ENCODE measurements at regions not wholly inside any gene's neighbourhood (a gene's known extent, or its start where the extent isn't known, plus 50 kb on each side); places are given as distances from the start of the nearest gene placed in this dataset.

DNA sequence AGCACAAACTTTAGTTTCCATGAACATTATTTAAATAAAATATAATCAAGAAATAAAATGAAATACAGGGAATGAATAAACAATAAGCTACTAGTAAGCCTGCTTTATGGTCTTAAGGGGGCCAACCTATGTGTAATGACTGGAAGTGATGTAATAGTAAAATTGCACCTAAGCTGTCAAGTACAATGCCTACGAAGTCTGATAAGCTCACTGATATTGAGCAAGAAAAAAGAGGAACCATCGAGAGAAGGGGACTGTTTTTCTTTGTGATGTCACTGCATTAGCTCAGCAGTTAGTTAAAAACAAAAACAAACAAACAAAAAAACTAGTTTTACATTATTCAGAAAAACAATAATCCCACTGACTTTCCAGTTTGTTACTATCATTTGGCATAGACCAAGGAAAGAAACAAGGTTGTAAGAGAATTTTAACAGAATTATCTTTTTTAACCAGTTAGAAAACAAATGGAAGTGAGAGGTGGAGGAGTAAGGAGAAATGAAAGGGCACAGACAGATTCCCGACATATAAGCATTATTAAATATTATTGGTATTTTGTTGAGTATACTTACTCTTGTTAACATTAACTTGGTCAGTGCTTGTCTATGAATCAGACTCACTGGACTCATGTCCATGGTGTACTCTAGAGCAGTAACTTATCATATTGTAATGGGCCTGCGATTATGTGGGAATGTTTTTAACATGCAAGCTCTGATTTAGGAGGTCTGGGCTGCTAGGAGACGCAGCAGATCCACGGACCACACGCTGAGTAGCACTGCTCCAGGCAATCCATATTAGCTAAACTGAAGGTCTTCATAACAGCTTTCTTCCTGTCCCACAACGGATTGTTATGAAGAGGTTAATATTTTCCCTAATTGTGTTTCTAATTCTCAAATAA, 99.6 kb upstream of the HMGCLL1 start:
- no peak for TF ChIP-seq CTCF (conservative IDR thresholded peaks at IDR 0.05)
- no peak overlapping the region for H3K4me3 Mint-ChIP-seq
- peaks cover 20% of the 10 kb centered on the region for H3K4me1 Mint-ChIP-seq (ENCODE audit: unreplicated experiment)
- no peaks in the 10 kb centered on the region for H3K9me3 Mint-ChIP-seq
- DNase-seq (ENCODE audit: extremely low spot score, unreplicated experiment): no peak
- no peaks in the 10 kb centered on the region for H3K36me3 Mint-ChIP-seq
- peak overlapping the region; percentile 3 for H3K27ac Mint-ChIP-seq
- no peaks in the 10 kb centered on the region for H3K27me3 Mint-ChIP-seq

DNA sequence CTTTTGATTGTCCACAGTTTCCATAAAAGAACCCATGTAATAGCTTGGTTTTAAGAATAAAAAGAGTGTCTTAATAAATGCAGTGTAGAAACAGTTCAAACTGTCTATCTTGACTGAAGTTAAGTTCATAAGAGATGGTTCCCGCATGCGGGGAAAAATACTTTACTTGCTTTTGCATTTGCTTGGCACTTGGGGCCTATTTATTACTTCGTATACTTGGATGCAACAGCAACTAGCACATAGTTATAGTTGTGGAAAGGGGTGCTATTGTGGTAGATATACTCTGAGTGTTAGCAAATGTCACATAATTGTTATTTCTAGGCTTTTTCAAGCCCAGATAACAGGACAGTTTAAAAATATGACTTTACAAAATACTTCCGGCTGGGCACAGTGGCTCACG, 97.7 kb upstream of the HMGCLL1 start:
- Mint-ChIP-seq H3K4me3 (no peak overlapping the region), H3K27ac (no peak overlapping the region), H3K9me3 (no peaks in the 10 kb centered on the region), H3K27me3 (no peaks in the 10 kb centered on the region), H3K4me1 (ENCODE audit: unreplicated experiment) (peaks cover 16% of the 10 kb centered on the region), H3K36me3 (no peaks in the 10 kb centered on the region)
- DNase-seq (ENCODE audit: extremely low spot score, unreplicated experiment): no peak
- no peak for TF ChIP-seq CTCF (conservative IDR thresholded peaks at IDR 0.05)

DNA sequence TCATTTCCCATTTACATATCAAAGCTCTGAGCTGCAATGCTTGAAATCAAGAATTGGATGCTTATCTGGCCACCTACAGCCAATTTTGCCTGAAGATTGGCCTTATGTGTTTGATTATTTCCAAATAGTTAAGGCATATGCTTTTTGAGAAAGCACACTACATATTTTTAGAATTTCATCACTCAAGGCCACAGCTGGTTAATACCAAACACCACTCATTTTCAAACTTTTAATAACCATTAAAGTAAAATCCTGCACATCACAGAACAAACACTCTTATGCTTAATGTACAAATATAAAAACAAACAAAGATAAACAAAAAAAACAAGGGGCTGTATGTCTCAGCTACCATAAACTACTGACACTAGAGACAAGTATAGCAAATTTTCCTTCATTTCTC, 96.9 kb upstream of the HMGCLL1 start:
- no peaks in the 10 kb centered on the region for H3K27me3 Mint-ChIP-seq
- H3K4me3 Mint-ChIP-seq: no peak overlapping the region
- no peaks in the 10 kb centered on the region for H3K9me3 Mint-ChIP-seq
- H3K27ac Mint-ChIP-seq: no peak overlapping the region
- H3K4me1 Mint-ChIP-seq (ENCODE audit: unreplicated experiment): peaks cover 19% of the 10 kb centered on the region
- TF ChIP-seq CTCF (conservative IDR thresholded peaks at IDR 0.05): no peak
- no peak for DNase-seq (ENCODE audit: extremely low spot score, unreplicated experiment)
- H3K36me3 Mint-ChIP-seq: no peaks in the 10 kb centered on the region

DNA sequence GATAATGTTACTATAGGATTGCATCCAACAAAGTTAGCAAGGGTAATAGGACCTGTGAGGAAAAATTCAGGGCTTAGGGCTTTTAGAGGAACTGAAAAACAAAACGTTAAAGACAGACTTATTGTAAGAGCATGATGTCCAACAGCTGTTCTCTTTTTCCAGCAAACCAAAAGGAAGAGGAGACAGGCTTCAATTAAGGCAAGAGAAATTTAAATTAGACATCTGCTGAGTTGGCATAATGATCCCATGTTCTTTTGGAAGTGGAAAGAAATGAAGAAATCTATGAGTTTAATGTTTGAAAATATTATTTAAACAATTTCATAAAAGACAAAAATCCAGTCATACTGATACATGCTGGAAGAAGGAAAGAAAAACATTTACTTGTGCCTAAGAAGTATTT, 95.7 kb upstream of the HMGCLL1 start:
- Mint-ChIP-seq H3K9me3 (no peaks in the 10 kb centered on the region), H3K36me3 (no peaks in the 10 kb centered on the region), H3K27ac (no peak overlapping the region), H3K4me3 (no peak overlapping the region), H3K4me1 (ENCODE audit: unreplicated experiment) (peaks cover 13% of the 10 kb centered on the region), H3K27me3 (no peaks in the 10 kb centered on the region)
- TF ChIP-seq CTCF (conservative IDR thresholded peaks at IDR 0.05): no peak
- no peak for DNase-seq (ENCODE audit: extremely low spot score, unreplicated experiment)

DNA sequence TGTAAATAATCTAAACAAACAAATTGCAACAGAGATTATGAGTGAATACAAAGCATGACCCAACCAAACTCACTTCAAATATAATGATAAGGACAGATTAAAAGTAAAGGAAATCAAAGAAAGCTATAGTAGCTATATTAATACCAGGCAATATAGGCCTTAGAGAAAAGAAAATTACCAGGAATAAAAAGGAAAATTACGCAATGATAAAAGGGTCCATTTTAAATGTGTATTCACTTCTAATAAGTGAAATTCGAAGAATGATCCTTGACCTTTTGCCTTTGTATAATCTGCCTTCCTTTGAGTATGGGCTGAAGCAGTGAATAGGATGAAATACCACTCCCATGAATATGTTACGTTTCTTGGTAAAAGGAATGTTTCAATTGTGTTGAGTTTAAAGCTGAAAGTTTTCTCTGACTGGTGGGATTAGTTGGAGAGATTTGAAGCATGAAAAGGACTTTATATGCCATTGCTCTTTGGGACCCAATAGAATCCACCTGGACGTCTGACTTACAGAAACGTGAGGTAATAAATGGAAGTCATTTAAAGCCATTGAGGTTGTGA, 91.9 kb upstream of the HMGCLL1 start:
- Mint-ChIP-seq H3K36me3 (no peaks in the 10 kb centered on the region), H3K27me3 (no peaks in the 10 kb centered on the region), H3K4me3 (no peak overlapping the region), H3K4me1 (ENCODE audit: unreplicated experiment) (peaks cover 18% of the 10 kb centered on the region), H3K27ac (no peak overlapping the region), H3K9me3 (no peaks in the 10 kb centered on the region)
- TF ChIP-seq CTCF (conservative IDR thresholded peaks at IDR 0.05): no peak
- DNase-seq (ENCODE audit: extremely low spot score, unreplicated experiment): no peak

Measured in type B pancreatic cell (in vitro differentiated cells).